8988T (cell line): ENCODE measurements at regions not wholly inside any gene's neighbourhood (a gene's known extent, or its start where the extent isn't known, plus 50 kb on each side); places are given as distances from the start of the nearest gene placed in this dataset.

Source experiments
- DNase-seq: peaks from one replicate; pipeline ENCODE4 v3.0.0; 2011

DNA sequence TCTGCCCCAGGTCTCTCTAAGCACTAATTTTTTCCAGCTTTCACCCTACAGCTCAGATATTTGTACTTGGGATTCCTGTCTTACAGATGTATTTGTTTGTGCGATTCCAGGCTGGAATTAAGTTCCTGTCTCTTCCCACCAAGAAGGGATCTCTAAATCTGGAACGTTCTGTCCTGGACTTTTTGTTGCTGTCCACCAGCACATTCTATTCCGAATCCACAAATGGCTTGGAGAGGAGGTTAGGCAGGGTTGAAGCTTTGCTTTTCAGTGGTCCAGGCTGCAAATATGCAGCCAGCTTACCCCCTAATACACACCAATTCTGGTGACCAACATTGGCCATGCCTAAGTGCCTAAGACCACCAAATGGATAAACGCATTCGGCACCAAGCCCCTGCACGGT lies 315.0 kb downstream of the TNS1 start:
- no peak for DNase-seq

DNA sequence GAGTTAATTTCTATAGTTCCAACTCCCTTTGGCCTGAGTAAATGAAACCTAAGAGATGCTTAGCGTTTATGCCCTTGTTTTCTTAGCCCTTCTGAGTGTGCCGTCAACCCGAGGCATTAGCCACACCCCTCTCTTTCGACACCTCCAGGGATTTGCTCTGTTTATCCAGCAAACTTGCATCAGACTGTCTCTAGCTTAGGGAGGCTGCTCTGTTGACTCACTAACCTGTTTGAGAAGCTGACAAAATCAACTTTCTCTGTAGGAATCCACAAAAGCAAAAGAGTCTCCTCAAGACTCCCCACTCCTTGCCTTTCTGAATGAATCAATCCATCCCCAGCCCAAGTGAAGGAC lies 317.6 kb downstream of the TNS1 start:
- DNase-seq: no peak

GRCh38 chr2:217684431-217685254 lies 318.2 kb downstream of the TNS1 start:
- no peak for DNase-seq

DNA sequence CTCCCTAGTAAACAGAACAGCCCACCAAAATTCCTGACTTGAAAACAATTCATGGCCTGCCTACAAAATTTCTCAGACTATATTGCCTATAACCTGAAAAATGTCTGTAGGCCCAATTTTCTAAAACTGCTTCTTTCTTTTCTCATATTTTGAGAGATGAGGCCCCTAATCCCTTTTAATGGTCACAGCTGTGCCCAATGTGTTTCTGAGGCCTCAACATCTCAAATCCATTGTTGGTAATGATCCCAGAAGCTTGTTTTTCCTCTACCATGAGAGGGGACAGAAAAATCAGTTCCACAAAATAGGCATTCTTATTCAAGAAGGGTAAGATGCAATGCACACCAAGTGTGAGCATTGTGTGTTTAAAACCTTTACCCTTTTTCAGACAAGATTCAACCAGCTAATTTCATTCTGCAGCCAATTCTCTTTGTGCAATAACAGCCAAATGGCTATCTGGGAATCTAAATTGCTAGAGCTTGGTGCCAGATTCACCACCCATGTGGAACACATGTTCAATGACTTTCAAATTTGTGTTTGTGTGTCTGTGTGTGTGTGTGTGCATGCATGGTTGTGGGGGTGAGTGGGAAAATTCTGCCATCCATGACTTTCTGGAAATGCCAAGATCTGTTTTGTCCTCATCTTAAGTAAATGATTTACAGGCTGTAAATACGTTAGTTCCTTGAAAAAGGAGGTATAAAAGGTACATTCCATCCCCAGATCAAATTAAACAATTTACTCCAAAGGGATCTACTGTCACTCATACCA lies 319.5 kb downstream of the TNS1 start:
- DNase-seq: no peak

- no peak for DNase-seq
Measured at GRCh38 chr2:217681791-217682190, 321.0 kb downstream of the TNS1 start.

GRCh38 chr2:217680381-217680780 lies 322.4 kb downstream of the TNS1 start:
- DNase-seq: no peak

DNA sequence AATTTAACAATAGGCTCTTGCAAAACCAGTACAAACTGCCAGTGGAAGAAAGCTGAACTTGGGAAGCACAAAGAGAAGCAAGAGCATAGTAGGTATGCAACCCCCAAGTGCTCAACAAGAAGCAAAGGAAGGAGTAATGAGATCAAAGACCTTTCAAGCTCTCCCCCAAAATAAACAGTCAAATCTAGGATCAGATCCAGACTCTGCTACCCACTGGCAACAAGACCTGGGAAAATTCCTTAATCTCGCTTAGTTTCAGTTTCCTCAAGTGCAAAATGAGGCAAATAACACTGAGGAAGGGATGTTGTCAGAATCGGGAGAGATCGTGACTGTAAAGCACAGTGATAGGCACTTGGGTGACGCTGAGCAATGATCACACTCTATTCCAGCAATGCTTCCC lies 329.2 kb downstream of the TNS1 start:
- DNase-seq: no peak

DNA sequence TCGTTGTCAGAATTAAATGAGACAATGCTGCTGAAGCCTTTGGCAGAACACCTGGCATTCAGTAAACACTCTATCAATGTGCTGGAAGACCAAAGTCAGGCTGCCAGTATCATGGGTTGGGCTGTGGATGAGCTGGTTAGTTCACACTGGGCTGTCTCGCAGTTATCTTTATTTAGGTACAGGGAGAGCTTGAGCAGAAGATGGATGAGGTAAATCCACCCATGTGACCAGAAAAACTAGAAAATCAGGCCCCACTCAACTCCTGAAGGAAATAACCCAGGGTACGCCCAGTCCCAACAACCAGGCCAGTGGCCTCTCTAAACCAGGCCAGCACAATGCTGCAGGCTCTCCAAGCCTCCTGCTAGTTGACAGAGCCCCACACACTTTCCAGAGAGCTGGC lies 330.3 kb downstream of the TNS1 start:
- no peak for DNase-seq

GRCh38 chr2:217671871-217672270 lies 330.9 kb downstream of the TNS1 start:
- DNase-seq: no peak

DNA sequence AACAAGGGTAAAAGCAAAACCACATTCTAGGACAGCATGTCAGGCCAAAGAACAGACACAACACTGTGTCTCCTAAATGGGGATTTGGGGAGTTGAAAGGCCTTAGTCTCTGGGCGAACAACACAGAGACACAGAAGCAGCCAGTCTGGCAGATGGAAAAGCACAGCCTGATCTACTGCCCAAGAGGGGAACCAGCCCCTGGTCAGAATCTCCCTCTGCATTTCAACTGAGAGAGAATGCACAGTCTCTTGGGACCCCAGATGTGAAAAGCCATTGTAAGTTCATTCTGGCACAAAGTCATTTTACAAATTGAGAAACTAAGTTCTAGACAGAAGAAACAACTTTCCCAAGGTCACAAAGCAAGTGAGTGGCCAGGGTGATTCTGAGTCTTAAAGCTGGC lies 331.7 kb downstream of the TNS1 start:
- DNase-seq: no peak

- no peak for DNase-seq
Measured at GRCh38 chr2:217669831-217670230, 333.0 kb downstream of the TNS1 start.

GRCh38 chr2:217667512-217667911 lies 335.3 kb downstream of the TNS1 start:
- no peak for DNase-seq

GRCh38 chr2:217667035-217667434 lies 335.8 kb downstream of the TNS1 start:
- DNase-seq: no peak

DNA sequence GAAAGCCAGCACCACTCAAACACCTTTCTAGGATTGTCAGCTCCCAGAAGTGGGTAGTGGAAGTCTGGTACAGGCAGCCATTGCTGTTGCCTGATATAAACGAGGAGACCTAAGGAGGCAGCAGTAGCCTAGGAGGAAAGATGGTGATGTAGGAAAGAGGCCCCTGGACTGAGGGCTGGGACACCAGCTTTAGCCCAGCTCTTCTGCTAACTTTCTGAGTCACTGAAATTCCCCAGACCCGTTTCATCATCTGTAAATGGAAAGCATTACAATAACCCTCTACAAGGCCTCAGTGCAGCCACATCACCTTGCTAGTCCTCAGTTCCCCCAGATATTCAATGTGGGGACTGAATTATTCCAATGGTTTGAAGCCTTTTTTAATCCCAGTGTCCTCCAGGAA lies 336.5 kb downstream of the TNS1 start:
- DNase-seq: no peak

DNA sequence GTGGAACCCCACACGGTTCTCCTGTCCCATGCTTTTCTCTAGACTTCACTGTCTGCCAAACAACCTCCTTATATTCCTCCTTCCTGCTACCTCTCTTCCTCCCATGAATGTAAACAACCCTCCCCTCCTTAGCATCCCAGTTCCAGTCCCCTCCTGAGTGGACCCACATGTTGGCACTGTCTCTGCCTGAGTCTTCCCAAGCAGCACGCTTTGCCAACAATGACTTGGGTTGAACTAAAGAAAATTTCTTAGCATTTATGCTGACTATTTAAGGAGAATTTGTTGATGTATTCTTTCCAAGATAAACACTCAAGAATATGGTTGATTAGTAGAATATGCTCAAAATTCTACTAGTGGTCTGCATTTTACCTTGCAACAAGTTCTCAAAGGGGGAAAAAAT lies 338.0 kb downstream of the TNS1 start:
- no peak for DNase-seq

GRCh38 chr2:217662984-217663602 lies 339.7 kb downstream of the TNS1 start:
- DNase-seq: no peak

- no peak for DNase-seq
Measured at GRCh38 chr2:217661378-217661777, 341.4 kb downstream of the TNS1 start.

DNA sequence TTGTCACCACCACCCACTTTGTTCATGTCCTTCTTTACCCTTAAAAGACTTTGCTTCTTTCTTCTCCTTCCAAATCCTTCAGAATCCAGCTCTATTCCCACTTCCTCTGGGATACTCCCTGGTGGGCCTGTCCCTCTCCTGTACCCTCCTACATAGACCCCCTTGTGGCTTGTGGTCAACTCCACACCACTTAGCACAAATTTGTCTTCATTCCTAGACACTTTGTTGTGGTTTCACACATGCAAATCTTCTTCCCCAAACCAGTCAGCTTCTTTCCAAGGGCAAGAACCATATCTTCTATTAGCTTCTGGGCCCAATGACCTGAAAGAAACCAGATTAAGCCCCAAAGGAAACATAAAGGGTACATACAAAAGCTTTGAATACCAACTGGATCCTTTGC lies 342.4 kb downstream of the TNS1 start:
- no peak for DNase-seq

- DNase-seq: no peak
Measured at GRCh38 chr2:217658806-217659205, 344.0 kb downstream of the TNS1 start.

- no peak for DNase-seq
Measured at GRCh38 chr2:217657252-217657651, 345.5 kb downstream of the TNS1 start.

DNA sequence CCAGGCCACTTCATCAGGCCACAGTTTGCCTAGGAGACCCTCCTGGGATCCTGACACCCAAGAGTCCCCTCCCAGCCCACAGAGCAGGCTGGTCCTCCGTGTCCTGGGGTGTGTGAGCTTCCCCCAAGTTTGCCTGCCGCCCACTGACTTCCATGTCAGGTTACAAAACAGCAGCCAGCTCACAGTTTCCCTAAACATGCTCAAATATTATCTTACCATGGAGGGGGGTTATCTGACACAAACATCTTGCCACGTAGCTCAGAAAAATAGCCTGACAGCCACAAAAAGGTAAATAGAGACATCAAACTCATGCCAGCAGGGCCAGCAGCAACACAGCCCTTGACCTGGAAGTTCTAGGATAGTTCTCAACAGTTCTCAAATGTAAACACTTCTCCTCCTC lies 346.5 kb downstream of the TNS1 start:
- DNase-seq: no peak

GRCh38 chr2:217655651-217656050 lies 347.1 kb downstream of the TNS1 start:
- DNase-seq: no peak

GRCh38 chr2:217654168-217654567 lies 348.6 kb downstream of the TNS1 start:
- DNase-seq: no peak
